Ishikawa (cell line): ENCODE measurements at regions not wholly inside any gene's neighbourhood (a gene's known extent, or its start where the extent isn't known, plus 50 kb on each side); places are given as distances from the start of the nearest gene placed in this dataset.

Experiments
- CEBPB ChIP-seq: IDR thresholded peaks from 2 replicates; pipeline ENCODE4 v1.6.1; 2012
- EGR1 ChIP-seq: IDR thresholded peaks from 2 replicates; pipeline ENCODE4 v1.6.1; 2012
- EP300 ChIP-seq: IDR thresholded peaks from 2 replicates; pipeline ENCODE4 v1.6.1; 2012; ENCODE audit warnings: borderline replicate concordance
- FOXM1 ChIP-seq: IDR thresholded peaks from 2 replicates; pipeline ENCODE4 v1.6.1; 2012; ENCODE audit warnings: low read depth, borderline replicate concordance
- NFIC ChIP-seq: IDR thresholded peaks from 2 replicates; pipeline ENCODE4 v1.6.1; 2012
- RAD21 ChIP-seq: IDR thresholded peaks from 2 replicates; pipeline ENCODE4 v1.6.1; 2012; ENCODE audit warnings: low read depth
- TAF1 ChIP-seq: IDR thresholded peaks from 2 replicates; pipeline ENCODE4 v1.6.1; 2012; ENCODE audit warnings: low read depth, mild to moderate bottlenecking
- TCF12 ChIP-seq: IDR thresholded peaks from 2 replicates; pipeline ENCODE4 v1.6.1; 2012; ENCODE audit warnings: low read depth
- TEAD4 ChIP-seq: IDR thresholded peaks from 2 replicates; pipeline ENCODE4 v1.6.1; 2012
- YY1 ChIP-seq: IDR thresholded peaks from 2 replicates; pipeline ENCODE4 v1.6.1; 2012; ENCODE audit warnings: low read depth
- ZBTB7A ChIP-seq: IDR thresholded peaks from 2 replicates; pipeline ENCODE4 v1.6.1; 2012; ENCODE audit warnings: low read depth
- TF ChIP-seq, protein P1 (sequence below): IDR thresholded peaks from 2 replicates; pipeline ENCODE4 v1.6.1; 2012
- TF ChIP-seq, protein P2 (sequence below): IDR thresholded peaks from 2 replicates; pipeline ENCODE4 v1.6.1; 2012; ENCODE audit warnings: low read depth, mild to moderate bottlenecking
- TF ChIP-seq, protein P3 (sequence below): IDR thresholded peaks from 2 replicates; pipeline ENCODE4 v1.6.1; 2012

DNA sequence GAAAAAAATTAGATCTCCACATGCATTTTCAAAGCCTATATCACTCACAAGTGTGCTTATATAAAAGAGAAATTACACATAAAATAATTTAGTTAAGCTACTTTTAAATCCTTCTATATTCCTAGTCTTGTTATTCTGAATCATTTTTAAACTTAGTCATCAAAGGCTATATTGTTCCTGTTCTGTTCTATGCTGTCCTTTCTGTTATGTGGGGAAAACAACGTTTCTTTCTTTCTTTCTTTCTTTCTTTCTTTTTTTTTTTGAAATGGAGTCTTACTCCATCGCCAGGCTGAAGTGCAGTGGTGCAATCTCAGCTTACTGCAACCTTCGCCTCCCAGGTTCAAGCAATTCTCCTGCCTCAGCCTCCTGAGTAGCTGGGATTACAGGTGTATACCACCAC lies 389.2 kb upstream of the FTMT start:
- TF ChIP-seq, protein P1, sequence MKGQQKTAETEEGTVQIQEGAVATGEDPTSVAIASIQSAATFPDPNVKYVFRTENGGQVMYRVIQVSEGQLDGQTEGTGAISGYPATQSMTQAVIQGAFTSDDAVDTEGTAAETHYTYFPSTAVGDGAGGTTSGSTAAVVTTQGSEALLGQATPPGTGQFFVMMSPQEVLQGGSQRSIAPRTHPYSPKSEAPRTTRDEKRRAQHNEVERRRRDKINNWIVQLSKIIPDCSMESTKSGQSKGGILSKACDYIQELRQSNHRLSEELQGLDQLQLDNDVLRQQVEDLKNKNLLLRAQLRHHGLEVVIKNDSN, result no peak
- TF ChIP-seq RAD21 (no peak), TAF1 (no peak), ZBTB7A (no peak), YY1 (no peak), CEBPB (no peak), TCF12 (no peak), EP300 (no peak), TEAD4 (no peak), NFIC (no peak), EGR1 (no peak), FOXM1 (no peak)
- TF ChIP-seq, protein P2, sequence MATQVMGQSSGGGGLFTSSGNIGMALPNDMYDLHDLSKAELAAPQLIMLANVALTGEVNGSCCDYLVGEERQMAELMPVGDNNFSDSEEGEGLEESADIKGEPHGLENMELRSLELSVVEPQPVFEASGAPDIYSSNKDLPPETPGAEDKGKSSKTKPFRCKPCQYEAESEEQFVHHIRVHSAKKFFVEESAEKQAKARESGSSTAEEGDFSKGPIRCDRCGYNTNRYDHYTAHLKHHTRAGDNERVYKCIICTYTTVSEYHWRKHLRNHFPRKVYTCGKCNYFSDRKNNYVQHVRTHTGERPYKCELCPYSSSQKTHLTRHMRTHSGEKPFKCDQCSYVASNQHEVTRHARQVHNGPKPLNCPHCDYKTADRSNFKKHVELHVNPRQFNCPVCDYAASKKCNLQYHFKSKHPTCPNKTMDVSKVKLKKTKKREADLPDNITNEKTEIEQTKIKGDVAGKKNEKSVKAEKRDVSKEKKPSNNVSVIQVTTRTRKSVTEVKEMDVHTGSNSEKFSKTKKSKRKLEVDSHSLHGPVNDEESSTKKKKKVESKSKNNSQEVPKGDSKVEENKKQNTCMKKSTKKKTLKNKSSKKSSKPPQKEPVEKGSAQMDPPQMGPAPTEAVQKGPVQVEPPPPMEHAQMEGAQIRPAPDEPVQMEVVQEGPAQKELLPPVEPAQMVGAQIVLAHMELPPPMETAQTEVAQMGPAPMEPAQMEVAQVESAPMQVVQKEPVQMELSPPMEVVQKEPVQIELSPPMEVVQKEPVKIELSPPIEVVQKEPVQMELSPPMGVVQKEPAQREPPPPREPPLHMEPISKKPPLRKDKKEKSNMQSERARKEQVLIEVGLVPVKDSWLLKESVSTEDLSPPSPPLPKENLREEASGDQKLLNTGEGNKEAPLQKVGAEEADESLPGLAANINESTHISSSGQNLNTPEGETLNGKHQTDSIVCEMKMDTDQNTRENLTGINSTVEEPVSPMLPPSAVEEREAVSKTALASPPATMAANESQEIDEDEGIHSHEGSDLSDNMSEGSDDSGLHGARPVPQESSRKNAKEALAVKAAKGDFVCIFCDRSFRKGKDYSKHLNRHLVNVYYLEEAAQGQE, result no peak
- TF ChIP-seq, protein P3, sequence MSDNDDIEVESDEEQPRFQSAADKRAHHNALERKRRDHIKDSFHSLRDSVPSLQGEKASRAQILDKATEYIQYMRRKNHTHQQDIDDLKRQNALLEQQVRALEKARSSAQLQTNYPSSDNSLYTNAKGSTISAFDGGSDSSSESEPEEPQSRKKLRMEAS, result no peak
